Activated naive CD4-positive, alpha-beta T cell treated with anti-CD3 and anti-CD28 coated beads, Interleukin-2, amount 10 ng/mL, durations not matched to agents 7 days and 5 days (primary cell): ENCODE measurements at regions not wholly inside any gene's neighbourhood (a gene's known extent, or its start where the extent isn't known, plus 50 kb on each side); places are given as distances from the start of the nearest gene placed in this dataset.

Experiments used
- CTCF ChIA-PET: fragments of 350-600 bp; sonication (Branson Sonifier 250); formaldehyde crosslinking; loops from one replicate; lab custom pipeline; 2021; ENCODE audit warnings: antibody characterized with exemption; lab: Charles Lee
- DNase-seq: peaks from one replicate; pipeline ENCODE4 v3.0.0-alpha.2; 2020
- H3K27ac Mint-ChIP-seq: one replicate; pipeline ENCODE4 v1.8.0; 2021; ENCODE audit warnings: mild to moderate bottlenecking, moderate library complexity, mixed read lengths
- H3K27me3 Mint-ChIP-seq: one replicate; pipeline ENCODE4 v1.8.0; 2021; ENCODE audit warnings: mild to moderate bottlenecking, mixed read lengths
- H3K36me3 Mint-ChIP-seq: one replicate; pipeline ENCODE4 v1.8.0; 2021; ENCODE audit warnings: mixed read lengths
- H3K4me1 Mint-ChIP-seq: one replicate; pipeline ENCODE4 v1.8.0; 2021; ENCODE audit warnings: mixed read lengths
- H3K4me3 Mint-ChIP-seq: one replicate; pipeline ENCODE4 v1.8.0; 2021; ENCODE audit warnings: mild to moderate bottlenecking, moderate library complexity, mixed read lengths
- H3K9me3 Mint-ChIP-seq: one replicate; pipeline ENCODE4 v1.8.0; 2021; ENCODE audit warnings: mixed read lengths

DNA sequence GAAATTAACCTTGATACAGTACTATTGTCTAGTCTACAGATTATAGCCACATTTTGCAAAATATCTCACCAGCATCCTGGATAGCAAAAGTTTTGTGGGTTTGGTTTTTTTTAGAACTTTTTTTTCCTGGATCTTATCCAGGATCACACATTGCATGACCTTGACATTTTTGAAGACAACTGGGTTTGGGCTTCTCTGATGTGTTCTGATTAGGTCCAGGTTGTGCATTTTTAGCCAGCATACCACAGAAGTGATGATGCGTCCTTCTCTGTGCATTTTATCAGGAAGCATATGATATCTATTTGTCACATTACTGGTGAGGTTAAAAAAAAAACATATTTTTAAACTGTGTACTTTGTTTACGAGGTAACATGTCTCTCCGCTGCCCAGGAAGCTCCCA lies 221.0 kb upstream of the OSR1 start:
- H3K27me3 Mint-ChIP-seq, result peaks cover 10% of the 10 kb centered on the region
- H3K36me3 Mint-ChIP-seq, result no peaks in the 10 kb centered on the region
- CTCF ChIA-PET, result no interaction called here
- H3K27ac Mint-ChIP-seq, result no peak overlapping the region
- H3K9me3 Mint-ChIP-seq, result no peaks in the 10 kb centered on the region
- H3K4me1 Mint-ChIP-seq, result no peaks in the 10 kb centered on the region
- H3K4me3 Mint-ChIP-seq, result no peak overlapping the region
- no peak for DNase-seq

DNA sequence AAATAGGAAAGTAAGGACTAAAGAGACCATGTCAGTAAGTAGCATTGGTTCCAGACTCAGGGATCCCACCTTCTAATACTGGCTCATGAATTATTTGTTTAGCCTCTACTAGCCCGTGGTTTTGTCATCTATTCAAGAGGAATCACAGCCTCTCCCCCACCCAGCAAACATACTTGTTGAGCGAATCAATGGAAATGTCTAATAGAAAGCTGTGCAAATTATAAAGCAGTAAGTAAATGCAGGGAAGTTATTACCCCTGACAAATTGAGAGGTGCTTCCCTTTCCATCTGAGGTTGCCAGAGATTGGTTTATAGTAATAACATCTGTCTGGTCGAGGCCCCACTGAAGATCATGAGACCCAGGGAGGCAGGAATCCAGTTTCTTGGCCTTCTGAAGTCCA lies 219.3 kb upstream of the OSR1 start:
- CTCF ChIA-PET, result no interaction called here
- H3K4me3 Mint-ChIP-seq, result no peak overlapping the region
- peaks cover 15% of the 10 kb centered on the region for H3K27me3 Mint-ChIP-seq
- H3K36me3 Mint-ChIP-seq, result no peaks in the 10 kb centered on the region
- no peak overlapping the region for H3K27ac Mint-ChIP-seq
- no peaks in the 10 kb centered on the region for H3K9me3 Mint-ChIP-seq
- H3K4me1 Mint-ChIP-seq, result no peaks in the 10 kb centered on the region
- no peak for DNase-seq

DNA sequence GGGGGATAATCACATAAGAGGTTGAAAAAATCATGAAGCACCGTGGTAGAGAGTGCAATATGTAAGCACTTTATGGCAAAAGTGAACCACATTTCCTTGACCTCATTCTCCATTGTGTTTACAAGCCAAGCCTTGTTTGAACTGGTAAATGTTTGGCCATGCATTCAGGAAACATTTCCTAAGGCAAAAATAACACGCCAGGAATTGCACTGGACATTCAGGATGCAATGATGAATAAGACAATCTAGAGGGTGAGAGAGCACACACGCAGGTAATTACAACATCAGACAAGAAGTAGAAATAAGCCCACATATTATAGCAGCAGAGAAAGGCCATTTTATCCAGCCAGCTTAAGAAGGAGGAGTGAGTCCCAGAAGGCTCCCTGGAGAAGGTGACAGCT lies 218.0 kb upstream of the OSR1 start:
- H3K9me3 Mint-ChIP-seq, result no peaks in the 10 kb centered on the region
- H3K4me1 Mint-ChIP-seq, result no peaks in the 10 kb centered on the region
- H3K4me3 Mint-ChIP-seq, result no peak overlapping the region
- CTCF ChIA-PET, result no interaction called here
- H3K27ac Mint-ChIP-seq, result no peak overlapping the region
- peaks cover 15% of the 10 kb centered on the region for H3K27me3 Mint-ChIP-seq
- no peak for DNase-seq
- no peaks in the 10 kb centered on the region for H3K36me3 Mint-ChIP-seq

DNA sequence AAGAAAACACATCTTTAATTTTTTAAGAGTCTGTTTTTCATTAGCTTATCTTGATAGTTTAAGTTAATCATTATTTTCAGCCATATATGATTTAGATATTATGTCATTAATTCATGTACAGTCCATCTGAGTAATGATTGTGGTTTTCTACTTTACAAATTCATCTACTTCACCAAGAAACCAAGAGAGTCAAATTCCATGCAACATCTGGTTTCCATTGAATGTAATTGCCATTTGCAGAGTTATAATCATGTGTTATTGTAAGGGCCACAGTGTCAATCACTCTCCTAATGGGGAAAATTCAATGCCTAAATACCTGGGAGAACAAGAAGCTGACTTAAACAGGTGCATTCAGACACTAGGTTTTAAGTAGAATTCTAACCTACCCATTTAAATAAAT lies 217.2 kb upstream of the OSR1 start:
- Mint-ChIP-seq H3K27me3 (peaks cover 10% of the 10 kb centered on the region), H3K36me3 (no peaks in the 10 kb centered on the region), H3K9me3 (no peaks in the 10 kb centered on the region), H3K27ac (no peak overlapping the region), H3K4me1 (no peaks in the 10 kb centered on the region), H3K4me3 (no peak overlapping the region)
- CTCF ChIA-PET, result no interaction called here
- DNase-seq, result no peak

DNA sequence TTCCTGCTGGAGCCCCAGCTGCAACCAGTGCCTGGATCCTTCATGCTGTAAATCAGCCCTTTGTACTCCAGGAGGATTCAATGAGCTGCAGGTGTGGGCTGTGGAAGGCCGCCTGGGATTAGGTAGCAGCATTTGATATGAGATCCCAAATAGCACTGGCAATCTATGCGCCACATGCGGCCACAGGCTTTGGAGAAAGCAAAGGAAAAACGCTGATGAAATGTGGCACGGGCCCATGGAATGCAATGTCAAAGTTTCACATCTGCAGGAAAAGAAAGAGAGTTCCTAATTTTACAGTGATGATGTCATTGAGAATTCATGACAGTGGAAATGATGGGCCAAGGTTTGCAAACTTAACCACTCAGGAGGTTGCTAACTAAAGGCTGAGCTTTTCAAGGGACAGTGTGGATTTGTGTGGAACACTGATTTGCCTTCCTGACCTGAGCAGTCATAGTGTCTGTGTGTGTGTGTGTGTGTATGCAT lies 216.4 kb upstream of the OSR1 start:
- CTCF ChIA-PET, result no interaction called here
- H3K4me3 Mint-ChIP-seq, result no peak overlapping the region
- peaks cover 10% of the 10 kb centered on the region for H3K27me3 Mint-ChIP-seq
- DNase-seq, result no peak
- no peaks in the 10 kb centered on the region for H3K4me1 Mint-ChIP-seq
- H3K36me3 Mint-ChIP-seq, result no peaks in the 10 kb centered on the region
- H3K27ac Mint-ChIP-seq, result no peak overlapping the region
- H3K9me3 Mint-ChIP-seq, result no peaks in the 10 kb centered on the region

DNA sequence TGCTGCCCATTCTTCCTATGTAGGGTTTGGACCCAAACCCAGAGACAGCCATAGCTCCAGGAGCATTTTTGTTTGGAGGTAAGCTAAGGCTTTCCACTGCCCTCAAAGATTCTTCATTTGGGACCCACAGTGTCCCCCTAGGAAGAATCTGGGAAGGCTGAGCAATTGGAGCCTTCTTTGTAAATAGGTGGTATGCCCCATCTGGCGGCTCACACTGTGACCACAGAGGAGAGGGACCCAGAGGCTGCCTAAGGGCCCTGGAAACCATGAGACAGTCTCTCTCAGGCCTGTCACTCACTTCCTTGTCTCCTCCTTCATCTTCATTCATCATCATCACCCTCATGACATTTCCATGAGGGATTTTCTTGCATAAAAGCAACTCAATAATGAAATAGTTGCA lies 215.4 kb upstream of the OSR1 start:
- CTCF ChIA-PET, result no interaction called here
- peaks cover 10% of the 10 kb centered on the region for H3K27me3 Mint-ChIP-seq
- H3K4me1 Mint-ChIP-seq, result no peaks in the 10 kb centered on the region
- no peak for DNase-seq
- H3K27ac Mint-ChIP-seq, result no peak overlapping the region
- no peaks in the 10 kb centered on the region for H3K9me3 Mint-ChIP-seq
- H3K4me3 Mint-ChIP-seq, result no peak overlapping the region
- H3K36me3 Mint-ChIP-seq, result no peaks in the 10 kb centered on the region

GRCh38 chr2:19571773-19572172 lies 213.3 kb upstream of the OSR1 start:
- H3K4me3 Mint-ChIP-seq, result no peak overlapping the region
- H3K36me3 Mint-ChIP-seq, result no peaks in the 10 kb centered on the region
- DNase-seq, result no peak
- no peaks in the 10 kb centered on the region for H3K4me1 Mint-ChIP-seq
- H3K27ac Mint-ChIP-seq, result no peak overlapping the region
- peaks cover 10% of the 10 kb centered on the region for H3K27me3 Mint-ChIP-seq
- no peaks in the 10 kb centered on the region for H3K9me3 Mint-ChIP-seq
- CTCF ChIA-PET, result no interaction called here

DNA sequence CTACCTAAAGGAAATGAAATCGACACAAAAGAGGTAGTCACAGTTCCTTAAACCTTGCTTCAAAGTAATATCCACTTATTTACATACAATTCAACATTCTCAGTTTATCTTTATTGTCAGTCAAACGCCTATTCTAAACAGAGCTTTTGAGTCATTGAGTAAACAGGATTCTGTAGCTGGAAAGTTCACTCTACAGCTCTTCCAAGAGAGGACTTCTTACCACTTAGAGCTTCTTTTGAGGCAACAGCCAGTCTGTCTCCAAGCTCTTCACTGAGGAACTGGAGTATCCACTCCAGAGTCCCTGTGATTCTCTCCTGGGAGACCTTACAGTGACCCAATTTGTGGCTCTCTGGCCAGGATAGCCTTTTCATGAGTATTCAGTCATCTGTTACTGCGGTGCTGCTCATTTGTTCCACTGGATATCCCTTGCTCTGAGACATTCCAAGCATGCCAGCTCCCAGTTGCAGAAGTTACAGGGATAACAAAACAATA lies 210.9 kb upstream of the OSR1 start:
- CTCF ChIA-PET, result no interaction called here
- no peak for DNase-seq
- Mint-ChIP-seq H3K4me1 (no peaks in the 10 kb centered on the region), H3K4me3 (no peak overlapping the region), H3K27ac (no peak overlapping the region), H3K9me3 (no peaks in the 10 kb centered on the region), H3K36me3 (no peaks in the 10 kb centered on the region), H3K27me3 (peaks cover 5% of the 10 kb centered on the region)

- H3K4me3 Mint-ChIP-seq, result no peak overlapping the region
- no peaks in the 10 kb centered on the region for H3K9me3 Mint-ChIP-seq
- H3K4me1 Mint-ChIP-seq, result no peaks in the 10 kb centered on the region
Observed at GRCh38 chr2:19568809-19569208, 210.4 kb upstream of the OSR1 start.

GRCh38 chr2:19560785-19561184 lies 202.4 kb upstream of the OSR1 start:
- no peak overlapping the region for H3K4me3 Mint-ChIP-seq
- DNase-seq, result no peak
- CTCF ChIA-PET, result no interaction called here
- H3K9me3 Mint-ChIP-seq, result no peaks in the 10 kb centered on the region
- H3K36me3 Mint-ChIP-seq, result no peaks in the 10 kb centered on the region
- H3K27ac Mint-ChIP-seq, result no peak overlapping the region
- peaks cover 9% of the 10 kb centered on the region for H3K4me1 Mint-ChIP-seq
- peaks cover 15% of the 10 kb centered on the region for H3K27me3 Mint-ChIP-seq

More at GRCh38 chr2:19568809-19569208, 210.4 kb upstream of the OSR1 start:
- peaks cover 4% of the 10 kb centered on the region for H3K27me3 Mint-ChIP-seq
- CTCF ChIA-PET, result no interaction called here
- no peaks in the 10 kb centered on the region for H3K36me3 Mint-ChIP-seq
- no peak for DNase-seq
- no peak overlapping the region for H3K27ac Mint-ChIP-seq

DNA sequence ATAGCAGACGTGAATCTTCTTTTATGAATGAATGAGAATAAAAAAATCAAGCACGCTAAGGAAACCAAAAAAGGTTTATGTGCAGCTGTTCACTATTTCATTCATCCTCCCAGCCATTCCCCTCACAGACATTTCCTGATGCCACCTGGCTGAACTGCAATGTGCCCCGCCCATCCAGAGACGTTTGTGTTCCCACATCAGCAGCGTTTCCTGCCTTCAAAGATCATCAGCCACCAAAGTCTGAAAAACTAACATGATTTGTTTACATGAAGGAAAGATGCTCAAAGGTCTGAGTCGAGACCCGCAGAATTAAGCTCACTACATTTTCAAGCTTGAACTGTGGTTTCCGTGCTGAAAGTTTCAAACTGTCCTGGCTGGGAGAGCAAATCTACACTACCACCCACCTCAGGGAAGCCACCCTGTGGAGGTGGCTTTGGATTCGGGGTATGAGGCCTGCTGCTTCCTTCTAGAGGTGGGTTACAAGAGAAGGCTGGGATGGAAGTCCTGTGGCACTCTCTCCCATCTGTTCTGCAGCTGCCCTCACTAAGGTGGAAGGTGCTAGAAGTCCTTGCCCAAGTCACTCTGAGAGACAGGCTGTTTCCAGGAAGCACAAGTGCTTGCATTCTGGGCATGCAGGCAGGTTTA lies 201.3 kb upstream of the OSR1 start:
- Mint-ChIP-seq H3K4me3 (no peak overlapping the region), H3K27ac (no peak overlapping the region), H3K27me3 (peaks cover 15% of the 10 kb centered on the region), H3K9me3 (no peaks in the 10 kb centered on the region), H3K36me3 (no peaks in the 10 kb centered on the region), H3K4me1 (peaks cover 9% of the 10 kb centered on the region)
- DNase-seq, result peak; percentile 37
- CTCF ChIA-PET, result no interaction called here

DNA sequence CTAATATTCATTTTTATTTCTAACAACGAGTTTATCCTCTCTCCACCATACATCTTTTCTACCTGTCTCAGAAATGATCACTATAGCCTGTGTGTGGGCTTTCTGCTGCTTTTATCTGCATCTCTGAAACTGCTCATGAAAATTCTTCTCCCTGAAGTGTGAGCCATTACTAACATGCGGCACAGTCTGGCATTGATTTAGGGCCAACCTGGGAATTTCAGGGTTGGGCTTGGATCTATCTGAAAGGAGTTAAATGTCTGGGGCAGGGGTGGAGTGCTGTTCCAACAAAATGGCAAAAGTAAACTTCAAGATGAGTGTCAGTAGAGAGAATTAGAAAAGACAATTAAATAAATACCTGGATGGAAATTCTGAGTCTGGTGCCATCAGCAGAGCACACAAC lies 198.2 kb upstream of the OSR1 start:
- no peaks in the 10 kb centered on the region for H3K36me3 Mint-ChIP-seq
- DNase-seq, result no peak
- H3K4me1 Mint-ChIP-seq, result peaks cover 9% of the 10 kb centered on the region
- CTCF ChIA-PET, result no interaction called here
- H3K4me3 Mint-ChIP-seq, result no peak overlapping the region
- H3K27ac Mint-ChIP-seq, result no peak overlapping the region
- no peaks in the 10 kb centered on the region for H3K9me3 Mint-ChIP-seq
- peaks cover 15% of the 10 kb centered on the region for H3K27me3 Mint-ChIP-seq

- Mint-ChIP-seq H3K27me3 (peaks cover 6% of the 10 kb centered on the region), H3K36me3 (no peaks in the 10 kb centered on the region), H3K4me3 (no peak overlapping the region), H3K27ac (no peak overlapping the region), H3K9me3 (no peaks in the 10 kb centered on the region), H3K4me1 (peaks cover 3% of the 10 kb centered on the region)
- CTCF ChIA-PET, result no interaction called here
- DNase-seq, result no peak
Observed at GRCh38 chr2:19554520-19554919, 196.1 kb upstream of the OSR1 start.

GRCh38 chr2:19552270-19552669 lies 193.8 kb upstream of the OSR1 start:
- DNase-seq, result no peak
- Mint-ChIP-seq H3K27me3 (peaks cover 3% of the 10 kb centered on the region), H3K4me3 (no peak overlapping the region), H3K36me3 (no peaks in the 10 kb centered on the region), H3K9me3 (no peaks in the 10 kb centered on the region), H3K4me1 (no peaks in the 10 kb centered on the region), H3K27ac (no peak overlapping the region)
- CTCF ChIA-PET, result no interaction called here

- no peak overlapping the region for H3K27ac Mint-ChIP-seq
- DNase-seq, result no peak
- no peak overlapping the region for H3K4me3 Mint-ChIP-seq
- CTCF ChIA-PET, result no interaction called here
- H3K36me3 Mint-ChIP-seq, result no peaks in the 10 kb centered on the region
- no peaks in the 10 kb centered on the region for H3K9me3 Mint-ChIP-seq
- H3K4me1 Mint-ChIP-seq, result no peaks in the 10 kb centered on the region
- peaks cover 3% of the 10 kb centered on the region for H3K27me3 Mint-ChIP-seq
Observed at GRCh38 chr2:19550750-19551149, 192.3 kb upstream of the OSR1 start.
